Progenitor cell of endocrine pancreas (in vitro differentiated cells): ENCODE measurements at regions not wholly inside any gene's neighbourhood (a gene's known extent, or its start where the extent isn't known, plus 50 kb on each side); places are given as distances from the start of the nearest gene placed in this dataset.

Source experiments
- DNase-seq: peaks from one replicate; pipeline ENCODE4 v3.0.0; 2021; ENCODE audit warnings: low spot score; ENCODE audit not compliant: unreplicated experiment
- H3K27ac Mint-ChIP-seq: 2 replicates; pipeline ENCODE4 v1.8.0; 2021; ENCODE audit warnings: mild to moderate bottlenecking, moderate library complexity, mixed read lengths
- H3K27me3 Mint-ChIP-seq: 2 replicates; pipeline ENCODE4 v1.8.0; 2021; ENCODE audit warnings: mixed read lengths
- H3K36me3 Mint-ChIP-seq: 2 replicates; pipeline ENCODE4 v1.8.0; 2022; ENCODE audit warnings: mixed read lengths; ENCODE audit not compliant: insufficient read depth
- H3K4me1 Mint-ChIP-seq: 2 replicates; pipeline ENCODE4 v1.8.0; 2021; ENCODE audit warnings: low read depth, mixed read lengths
- H3K4me3 Mint-ChIP-seq: 2 replicates; pipeline ENCODE4 v1.8.0; 2021; ENCODE audit warnings: low read depth, mild to moderate bottlenecking, moderate library complexity, mixed read lengths
- H3K9me3 Mint-ChIP-seq: 2 replicates; pipeline ENCODE4 v1.8.0; 2021; ENCODE audit warnings: low read depth, mixed read lengths
- TF ChIP-seq, protein P1 (sequence below): fragments of 200-600 bp; sonication (generic); IDR thresholded peaks from one replicate; pipeline ENCODE4 v1.5.0; 2021; ENCODE audit warnings: antibody characterized with exemption, mild to moderate bottlenecking; ENCODE audit not compliant: unreplicated experiment

DNA sequence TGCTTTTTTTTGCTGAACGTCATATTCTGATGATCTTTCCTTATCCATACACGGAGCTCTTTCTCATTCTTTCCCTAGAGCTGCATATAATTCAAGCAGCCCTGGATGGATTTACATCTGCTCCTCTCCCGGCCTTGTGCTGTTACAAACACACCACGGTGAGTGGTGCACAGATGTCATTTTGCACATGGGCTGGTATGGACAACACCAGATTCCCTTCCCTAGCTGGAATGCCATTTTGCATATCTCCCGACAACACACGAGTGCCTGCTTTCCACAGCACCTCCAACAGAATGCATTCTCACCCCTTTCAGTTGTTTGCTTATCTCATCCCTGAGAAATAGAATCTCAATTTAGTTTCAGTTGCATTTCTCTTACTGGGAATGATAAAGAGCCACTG is 69.5 kb upstream of the AFDN start:
- Mint-ChIP-seq H3K9me3 (peaks cover 5% of the 10 kb centered on the region), H3K4me3 (no peak overlapping the region), H3K36me3 (peaks cover 2% of the 10 kb centered on the region), H3K4me1 (peaks cover 34% of the 10 kb centered on the region), H3K27me3 (no peaks in the 10 kb centered on the region), H3K27ac (peak overlapping the region; percentile 15)
- DNase-seq, result no peak
- TF ChIP-seq, protein P1, sequence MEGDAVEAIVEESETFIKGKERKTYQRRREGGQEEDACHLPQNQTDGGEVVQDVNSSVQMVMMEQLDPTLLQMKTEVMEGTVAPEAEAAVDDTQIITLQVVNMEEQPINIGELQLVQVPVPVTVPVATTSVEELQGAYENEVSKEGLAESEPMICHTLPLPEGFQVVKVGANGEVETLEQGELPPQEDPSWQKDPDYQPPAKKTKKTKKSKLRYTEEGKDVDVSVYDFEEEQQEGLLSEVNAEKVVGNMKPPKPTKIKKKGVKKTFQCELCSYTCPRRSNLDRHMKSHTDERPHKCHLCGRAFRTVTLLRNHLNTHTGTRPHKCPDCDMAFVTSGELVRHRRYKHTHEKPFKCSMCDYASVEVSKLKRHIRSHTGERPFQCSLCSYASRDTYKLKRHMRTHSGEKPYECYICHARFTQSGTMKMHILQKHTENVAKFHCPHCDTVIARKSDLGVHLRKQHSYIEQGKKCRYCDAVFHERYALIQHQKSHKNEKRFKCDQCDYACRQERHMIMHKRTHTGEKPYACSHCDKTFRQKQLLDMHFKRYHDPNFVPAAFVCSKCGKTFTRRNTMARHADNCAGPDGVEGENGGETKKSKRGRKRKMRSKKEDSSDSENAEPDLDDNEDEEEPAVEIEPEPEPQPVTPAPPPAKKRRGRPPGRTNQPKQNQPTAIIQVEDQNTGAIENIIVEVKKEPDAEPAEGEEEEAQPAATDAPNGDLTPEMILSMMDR, result no peak

DNA sequence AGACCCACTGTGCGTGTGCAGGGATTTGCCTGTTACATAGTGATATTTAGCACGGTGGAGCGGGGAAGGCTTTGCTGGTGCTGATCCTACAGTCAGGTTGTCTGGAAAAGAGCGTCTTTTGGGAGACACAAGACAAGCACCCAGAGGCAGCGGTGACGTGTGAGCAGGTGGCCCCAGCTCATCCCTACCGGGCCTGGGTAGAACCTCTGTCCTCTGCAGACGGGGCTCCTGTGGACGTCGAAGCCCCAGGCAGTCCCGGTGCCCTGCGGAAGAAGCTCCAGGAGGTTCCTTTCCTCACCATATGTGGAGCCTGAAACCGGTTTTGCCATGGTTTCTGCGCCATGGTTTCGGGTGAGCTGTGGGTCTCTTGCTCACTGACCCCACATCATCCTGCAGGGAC is 68.9 kb upstream of the AFDN start:
- Mint-ChIP-seq H3K4me3 (no peak overlapping the region), H3K4me1 (peaks cover 39% of the 10 kb centered on the region), H3K36me3 (peaks cover 2% of the 10 kb centered on the region), H3K9me3 (peaks cover 5% of the 10 kb centered on the region), H3K27me3 (no peaks in the 10 kb centered on the region), H3K27ac (no peak overlapping the region)
- no peak for DNase-seq
- TF ChIP-seq, protein P1, result no peak

DNA sequence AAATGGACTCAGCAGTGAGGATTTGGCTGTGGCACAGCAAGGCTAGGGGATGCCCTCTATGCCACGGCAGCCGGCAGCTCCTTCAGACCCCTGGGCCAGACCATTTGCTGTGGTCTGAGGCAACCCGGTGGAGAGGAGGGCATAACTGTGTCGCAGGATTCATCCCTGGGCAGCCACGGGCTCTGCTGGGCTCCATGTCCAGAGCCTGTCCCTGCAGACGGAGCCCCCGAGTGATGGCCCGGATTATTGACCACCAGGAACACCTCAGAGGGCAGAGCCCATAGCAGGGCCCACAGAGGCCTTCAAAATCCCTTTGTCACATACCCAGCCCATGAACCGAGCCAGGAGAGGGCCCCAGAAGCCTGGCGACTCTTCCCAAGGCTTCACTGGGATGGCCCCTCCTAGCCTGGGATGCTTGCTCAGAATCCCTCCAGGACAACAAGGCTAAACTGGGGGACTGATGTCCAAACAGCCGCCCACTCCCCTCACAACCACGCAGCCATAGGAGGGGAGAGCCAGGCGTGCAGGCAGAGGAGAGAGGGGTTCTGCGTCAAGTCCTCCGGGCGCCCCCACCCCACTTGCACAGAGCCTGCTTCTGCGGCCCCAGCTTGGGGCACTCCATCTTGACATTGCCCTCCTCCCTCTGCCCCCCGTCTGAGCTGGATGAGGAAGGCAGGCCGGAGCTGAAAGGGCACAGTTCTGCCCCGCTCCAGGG is 68.2 kb upstream of the AFDN start:
- H3K27me3 Mint-ChIP-seq, result no peaks in the 10 kb centered on the region
- TF ChIP-seq, protein P1, result no peak

DNA sequence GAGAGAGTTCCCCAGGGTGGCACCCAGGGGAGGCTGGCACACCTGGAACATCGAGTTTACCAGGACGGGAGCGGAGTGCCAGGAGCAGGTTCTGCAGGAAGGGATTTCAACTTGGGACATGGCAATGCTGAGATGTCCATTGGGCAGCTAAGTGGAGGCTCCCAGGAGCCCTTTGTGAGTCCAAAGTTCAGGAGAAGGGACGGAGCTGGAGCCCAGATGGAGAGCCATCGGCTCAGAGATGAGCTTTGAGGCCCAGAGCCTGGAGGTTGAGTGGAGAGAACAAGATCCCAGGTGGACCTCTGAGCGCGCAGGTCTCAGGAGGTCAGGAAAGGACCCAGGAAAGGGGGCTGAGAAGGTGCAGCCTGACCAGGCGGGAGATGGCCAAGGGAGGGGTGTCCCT is 67.5 kb upstream of the AFDN start:
- no peaks in the 10 kb centered on the region for H3K27me3 Mint-ChIP-seq
- peak overlapping the region; percentile 62 for H3K27ac Mint-ChIP-seq
- TF ChIP-seq, protein P1, result no peak
- H3K36me3 Mint-ChIP-seq, result no peaks in the 10 kb centered on the region
- H3K4me3 Mint-ChIP-seq, result no peak overlapping the region
- no peak for DNase-seq
- peaks cover 44% of the 10 kb centered on the region for H3K4me1 Mint-ChIP-seq
- no peaks in the 10 kb centered on the region for H3K9me3 Mint-ChIP-seq

More for the DNA sequence above, 68.2 kb upstream of the AFDN start:
- peaks cover 43% of the 10 kb centered on the region for H3K4me1 Mint-ChIP-seq
- H3K9me3 Mint-ChIP-seq, result peaks cover 5% of the 10 kb centered on the region
- H3K4me3 Mint-ChIP-seq, result no peak overlapping the region
- no peak overlapping the region for H3K27ac Mint-ChIP-seq
- DNase-seq, result no peak
- peaks cover 2% of the 10 kb centered on the region for H3K36me3 Mint-ChIP-seq

DNA sequence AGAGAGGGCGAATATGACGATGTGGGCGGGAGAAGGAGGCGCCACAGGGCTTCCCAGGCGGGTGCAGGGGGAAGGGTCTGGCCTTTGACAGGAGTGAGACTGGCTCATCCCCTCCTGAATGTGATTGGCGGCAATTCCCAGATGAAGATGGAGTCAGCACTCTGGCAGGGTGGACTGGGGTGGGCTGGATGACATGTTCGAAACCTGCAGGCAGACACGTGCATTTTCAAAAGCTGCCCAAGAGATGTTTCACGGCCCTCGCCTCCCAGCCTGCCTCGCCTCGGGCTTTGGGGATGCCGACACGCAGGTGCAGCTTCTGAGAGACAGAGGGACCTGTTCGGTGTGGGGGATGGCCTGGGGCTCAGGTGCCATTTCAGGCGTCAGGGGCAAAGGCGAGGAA is 66.8 kb upstream of the AFDN start:
- H3K9me3 Mint-ChIP-seq, result no peaks in the 10 kb centered on the region
- peaks cover 48% of the 10 kb centered on the region for H3K4me1 Mint-ChIP-seq
- no peaks in the 10 kb centered on the region for H3K27me3 Mint-ChIP-seq
- H3K4me3 Mint-ChIP-seq, result no peak overlapping the region
- H3K36me3 Mint-ChIP-seq, result no peaks in the 10 kb centered on the region
- no peak for DNase-seq
- TF ChIP-seq, protein P1, result no peak
- peak overlapping the region; percentile 62 for H3K27ac Mint-ChIP-seq
